ENCODE measurements at regions not wholly inside any gene's neighbourhood (a gene's known extent, or its start where the extent isn't known, plus 50 kb on each side); places are given as distances from the start of the nearest gene placed in this dataset.

GRCh38 chr10:8726084-8726778 lies 671.7 kb downstream of the GATA3 start:
- TF ChIP-seq CREB1 (IDR thresholded peaks at IDR 0.05; ENCODE audit: low read depth), result no peak
- TF ChIP-seq TCF12 (IDR thresholded peaks at IDR 0.05; ENCODE audit: low read depth), result no peak
- TF ChIP-seq REST (IDR thresholded peaks at IDR 0.05; ENCODE audit: low read depth), result no peak
- no peak for TF ChIP-seq CEBPB (IDR thresholded peaks at IDR 0.05)
- TF ChIP-seq EGR1 (IDR thresholded peaks at IDR 0.05), result no peak
- no peak for TF ChIP-seq TAF1 (IDR thresholded peaks at IDR 0.05; ENCODE audit: low read depth)
- no peak for TF ChIP-seq RAD21 (IDR thresholded peaks at IDR 0.05; ENCODE audit: low read depth)
- no peak for TF ChIP-seq FOXM1 (IDR thresholded peaks at IDR 0.05; ENCODE audit: borderline replicate concordance, low read depth)
- no peak for TF ChIP-seq NFIC (IDR thresholded peaks at IDR 0.05)
- no peak for TF ChIP-seq ZBTB7A (IDR thresholded peaks at IDR 0.05; ENCODE audit: low read depth)
- TF ChIP-seq USF1 (IDR thresholded peaks at IDR 0.05), result no peak
- no peak for TF ChIP-seq TEAD4 (IDR thresholded peaks at IDR 0.05)
- no peak for TF ChIP-seq MAX (IDR thresholded peaks at IDR 0.05)
- TF ChIP-seq EP300 (IDR thresholded peaks at IDR 0.05; ENCODE audit: borderline replicate concordance), result no peak
- no peak for TF ChIP-seq YY1 (IDR thresholded peaks at IDR 0.05; ENCODE audit: low read depth)

GRCh38 chr10:8726779-8727084 lies 672.2 kb downstream of the GATA3 start:
- no peak for TF ChIP-seq TAF1 (IDR thresholded peaks at IDR 0.05; ENCODE audit: low read depth)
- TF ChIP-seq FOXM1 (IDR thresholded peaks at IDR 0.05; ENCODE audit: borderline replicate concordance, low read depth), result no peak
- no peak for TF ChIP-seq REST (IDR thresholded peaks at IDR 0.05; ENCODE audit: low read depth)
- TF ChIP-seq NFIC (IDR thresholded peaks at IDR 0.05), result no peak
- no peak for TF ChIP-seq EGR1 (IDR thresholded peaks at IDR 0.05)

- TF ChIP-seq EGR1 (IDR thresholded peaks at IDR 0.05), result no peak
- no peak for TF ChIP-seq TEAD4 (IDR thresholded peaks at IDR 0.05)
- TF ChIP-seq NFIC (IDR thresholded peaks at IDR 0.05), result no peak
- no peak for TF ChIP-seq REST (IDR thresholded peaks at IDR 0.05; ENCODE audit: low read depth)
- TF ChIP-seq ZBTB7A (IDR thresholded peaks at IDR 0.05; ENCODE audit: low read depth), result no peak
- no peak for TF ChIP-seq YY1 (IDR thresholded peaks at IDR 0.05; ENCODE audit: low read depth)
- no peak for TF ChIP-seq EP300 (IDR thresholded peaks at IDR 0.05; ENCODE audit: borderline replicate concordance)
- TF ChIP-seq CEBPB (IDR thresholded peaks at IDR 0.05), result no peak
- TF ChIP-seq USF1 (IDR thresholded peaks at IDR 0.05), result no peak
- TF ChIP-seq TCF12 (IDR thresholded peaks at IDR 0.05; ENCODE audit: low read depth), result no peak
Observed at GRCh38 chr10:8731121-8732095, 676.9 kb downstream of the GATA3 start.

- TF ChIP-seq REST (IDR thresholded peaks at IDR 0.05; ENCODE audit: low read depth) (no peak), FOXM1 (IDR thresholded peaks at IDR 0.05; ENCODE audit: borderline replicate concordance, low read depth) (no peak), EP300 (IDR thresholded peaks at IDR 0.05; ENCODE audit: borderline replicate concordance) (no peak), USF1 (IDR thresholded peaks at IDR 0.05) (no peak), EGR1 (IDR thresholded peaks at IDR 0.05) (no peak), RAD21 (IDR thresholded peaks at IDR 0.05; ENCODE audit: low read depth) (no peak), CREB1 (IDR thresholded peaks at IDR 0.05; ENCODE audit: low read depth) (no peak), ZBTB7A (IDR thresholded peaks at IDR 0.05; ENCODE audit: low read depth) (no peak), TAF1 (IDR thresholded peaks at IDR 0.05; ENCODE audit: low read depth) (no peak), NFIC (IDR thresholded peaks at IDR 0.05) (no peak), TEAD4 (IDR thresholded peaks at IDR 0.05) (no peak), YY1 (IDR thresholded peaks at IDR 0.05; ENCODE audit: low read depth) (no peak), CEBPB (IDR thresholded peaks at IDR 0.05) (no peak), TCF12 (IDR thresholded peaks at IDR 0.05; ENCODE audit: low read depth) (no peak), MAX (IDR thresholded peaks at IDR 0.05) (no peak)
Observed at GRCh38 chr10:8738987-8739386, 684.5 kb downstream of the GATA3 start.
